ENCODE measurements at regions not wholly inside any gene's neighbourhood (a gene's known extent, or its start where the extent isn't known, plus 50 kb on each side); places are given as distances from the start of the nearest gene placed in this dataset.
A peak's percentile ranks its signal among the peaks of the same experiment; 100 is the strongest.

GRCh38 chr16:59707436-59708226 lies 973.5 kb upstream of the GOT2 start:
- TF ChIP-seq, protein P1, sequence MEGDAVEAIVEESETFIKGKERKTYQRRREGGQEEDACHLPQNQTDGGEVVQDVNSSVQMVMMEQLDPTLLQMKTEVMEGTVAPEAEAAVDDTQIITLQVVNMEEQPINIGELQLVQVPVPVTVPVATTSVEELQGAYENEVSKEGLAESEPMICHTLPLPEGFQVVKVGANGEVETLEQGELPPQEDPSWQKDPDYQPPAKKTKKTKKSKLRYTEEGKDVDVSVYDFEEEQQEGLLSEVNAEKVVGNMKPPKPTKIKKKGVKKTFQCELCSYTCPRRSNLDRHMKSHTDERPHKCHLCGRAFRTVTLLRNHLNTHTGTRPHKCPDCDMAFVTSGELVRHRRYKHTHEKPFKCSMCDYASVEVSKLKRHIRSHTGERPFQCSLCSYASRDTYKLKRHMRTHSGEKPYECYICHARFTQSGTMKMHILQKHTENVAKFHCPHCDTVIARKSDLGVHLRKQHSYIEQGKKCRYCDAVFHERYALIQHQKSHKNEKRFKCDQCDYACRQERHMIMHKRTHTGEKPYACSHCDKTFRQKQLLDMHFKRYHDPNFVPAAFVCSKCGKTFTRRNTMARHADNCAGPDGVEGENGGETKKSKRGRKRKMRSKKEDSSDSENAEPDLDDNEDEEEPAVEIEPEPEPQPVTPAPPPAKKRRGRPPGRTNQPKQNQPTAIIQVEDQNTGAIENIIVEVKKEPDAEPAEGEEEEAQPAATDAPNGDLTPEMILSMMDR (IDR thresholded peaks at IDR 0.05; ENCODE audit: low read depth, low read length): no peak
- H3K4me3 ChIP-seq (replicated peaks in 1 of 2; ENCODE audit: low read depth in 2 of 2, low read length in 2 of 2): no peak overlapping the region
- DNase-seq (ENCODE audit: low read depth in 2 of 2): no peak

DNA sequence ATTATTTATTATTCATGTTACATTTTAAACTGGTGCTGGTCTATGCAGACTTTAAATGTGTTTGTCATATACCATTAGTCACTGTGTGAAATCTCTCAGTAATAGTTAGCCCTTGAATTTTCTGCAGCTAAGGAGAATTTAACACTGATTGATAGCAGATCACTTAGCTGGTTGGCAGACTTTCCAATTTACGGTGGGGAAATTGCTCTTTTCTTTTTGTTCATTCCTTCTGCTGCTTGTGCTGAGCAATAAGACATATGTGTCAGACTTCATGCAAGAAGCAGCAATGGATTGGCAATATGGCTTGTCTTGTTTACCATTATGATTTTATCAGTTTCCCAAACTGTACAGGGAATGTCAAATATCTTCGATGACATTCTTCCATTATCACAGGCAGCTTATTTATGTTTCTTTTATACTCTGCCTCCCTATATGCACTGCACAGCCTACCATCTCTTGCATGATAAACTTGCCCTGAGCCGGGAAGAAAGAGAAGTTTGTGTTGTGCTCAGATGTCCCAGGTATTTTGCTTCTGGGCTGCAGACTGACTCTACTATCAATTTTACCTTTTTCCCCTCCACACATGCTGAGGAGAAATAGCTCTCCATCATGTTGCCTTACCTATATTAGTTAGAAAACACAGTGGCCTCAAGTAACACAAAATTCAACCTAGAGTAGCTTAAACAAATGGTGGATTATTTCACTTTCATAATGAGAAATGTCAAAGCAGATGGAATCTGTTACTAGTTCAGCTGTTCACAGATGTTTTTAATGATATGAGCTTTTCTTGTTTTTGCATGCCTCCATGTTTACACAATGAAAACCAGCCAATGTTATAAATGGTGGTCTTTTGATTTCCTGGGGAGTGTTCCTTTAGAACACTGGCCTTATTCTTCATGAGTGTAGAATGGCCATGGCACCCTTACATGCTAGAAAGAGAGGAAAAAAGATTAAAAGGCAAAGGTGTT lies 968.1 kb upstream of the GOT2 start:
- H3K4me3 ChIP-seq (replicated peaks in 1 of 2; ENCODE audit: low read depth in 2 of 2, low read length in 2 of 2): no peak overlapping the region
- TF ChIP-seq, protein P1 (IDR thresholded peaks at IDR 0.05; ENCODE audit: low read depth, low read length): no peak
- no peak for DNase-seq (ENCODE audit: low read depth in 2 of 2)

GRCh38 chr16:59699786-59700185 lies 965.7 kb upstream of the GOT2 start:
- no peak overlapping the region for H3K4me3 ChIP-seq (replicated peaks in 1 of 2; ENCODE audit: low read depth in 2 of 2, low read length in 2 of 2)
- no peak for DNase-seq (ENCODE audit: low read depth in 2 of 2)
- TF ChIP-seq, protein P1 (IDR thresholded peaks at IDR 0.05; ENCODE audit: low read depth, low read length): no peak

DNA sequence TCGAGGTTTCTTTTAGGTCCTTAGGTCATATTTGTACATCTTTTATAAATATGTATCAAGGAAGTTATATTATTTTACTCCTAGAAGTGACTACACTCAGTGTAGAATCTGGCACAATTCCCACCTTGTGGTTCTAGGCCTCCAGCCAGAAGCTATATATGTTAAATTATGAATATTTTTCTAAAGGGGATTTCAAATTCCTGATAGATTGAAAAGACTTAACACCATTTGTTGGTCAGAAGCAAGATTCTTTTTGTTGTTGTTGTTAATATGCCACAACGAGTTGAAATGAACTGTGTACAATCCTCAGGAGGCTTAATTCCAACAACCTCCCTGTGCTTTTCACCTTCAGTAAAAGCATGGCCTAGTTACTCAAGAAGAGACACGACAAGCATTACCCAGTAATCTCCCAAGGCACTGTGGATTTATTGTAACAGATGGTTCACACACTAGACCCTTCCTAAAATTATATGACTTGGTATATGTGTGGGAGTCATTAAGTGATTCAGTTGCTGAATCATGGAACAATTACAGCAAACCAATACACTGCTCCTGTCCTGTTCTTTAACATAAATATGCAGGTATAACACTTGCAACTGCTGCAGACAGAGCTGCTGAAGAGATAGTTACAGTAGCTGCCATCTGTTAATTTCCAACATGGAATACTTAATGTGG lies 964.4 kb upstream of the GOT2 start:
- peak; percentile 3 to 54 for DNase-seq (ENCODE audit: low read depth in 2 of 2)
- H3K4me3 ChIP-seq (replicated peaks in 1 of 2; ENCODE audit: low read depth in 2 of 2, low read length in 2 of 2): no peak overlapping the region
- TF ChIP-seq, protein P1 (IDR thresholded peaks at IDR 0.05; ENCODE audit: low read depth, low read length): no peak

GRCh38 chr16:59697761-59698160 lies 963.6 kb upstream of the GOT2 start:
- TF ChIP-seq, protein P1 (IDR thresholded peaks at IDR 0.05; ENCODE audit: low read depth, low read length): no peak
- H3K4me3 ChIP-seq (replicated peaks in 1 of 2; ENCODE audit: low read depth in 2 of 2, low read length in 2 of 2): no peak overlapping the region
- peak in 1 of 2 donors; percentile 2 for DNase-seq (ENCODE audit: low read depth in 2 of 2)

DNA sequence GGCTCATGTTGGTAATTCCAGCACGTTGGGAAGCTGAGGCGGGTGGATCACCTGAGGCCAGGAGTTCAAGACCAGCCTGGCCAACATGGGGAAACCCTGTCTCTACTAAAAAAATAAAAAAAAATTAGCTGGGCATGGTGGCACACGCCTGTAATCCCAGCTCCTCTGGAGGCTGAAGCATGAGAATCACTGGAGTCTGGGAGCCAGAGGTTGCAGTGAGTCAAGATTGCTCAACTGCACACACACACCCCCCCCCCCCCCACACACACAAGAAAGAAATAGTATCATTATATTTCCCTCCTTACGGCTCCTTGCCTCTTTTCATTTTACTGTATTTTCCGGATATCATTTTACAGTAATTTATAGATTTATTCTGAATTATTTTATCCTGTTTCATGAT lies 963.1 kb upstream of the GOT2 start:
- TF ChIP-seq, protein P1 (IDR thresholded peaks at IDR 0.05; ENCODE audit: low read depth, low read length): no peak

More for the DNA sequence above, 963.1 kb upstream of the GOT2 start:
- H3K4me3 ChIP-seq (replicated peaks in 1 of 2; ENCODE audit: low read depth in 2 of 2, low read length in 2 of 2): no peak overlapping the region
- DNase-seq (ENCODE audit: low read depth in 2 of 2): peak in 1 of 2 donors; percentile 16
